Ramos (cell line): ENCODE measurements at regions not wholly inside any gene's neighbourhood (a gene's known extent, or its start where the extent isn't known, plus 50 kb on each side); places are given as distances from the start of the nearest gene placed in this dataset.

Source experiments
- in situ Hi-C: fragments of 300-500 bp; cut with MboI; formaldehyde crosslinking; loops from one replicate; pipeline ENCODE4 v1.14.3; 2022; ENCODE audit warnings: low sequenced_read_pairs; ENCODE audit not compliant: unreplicated experiment

DNA sequence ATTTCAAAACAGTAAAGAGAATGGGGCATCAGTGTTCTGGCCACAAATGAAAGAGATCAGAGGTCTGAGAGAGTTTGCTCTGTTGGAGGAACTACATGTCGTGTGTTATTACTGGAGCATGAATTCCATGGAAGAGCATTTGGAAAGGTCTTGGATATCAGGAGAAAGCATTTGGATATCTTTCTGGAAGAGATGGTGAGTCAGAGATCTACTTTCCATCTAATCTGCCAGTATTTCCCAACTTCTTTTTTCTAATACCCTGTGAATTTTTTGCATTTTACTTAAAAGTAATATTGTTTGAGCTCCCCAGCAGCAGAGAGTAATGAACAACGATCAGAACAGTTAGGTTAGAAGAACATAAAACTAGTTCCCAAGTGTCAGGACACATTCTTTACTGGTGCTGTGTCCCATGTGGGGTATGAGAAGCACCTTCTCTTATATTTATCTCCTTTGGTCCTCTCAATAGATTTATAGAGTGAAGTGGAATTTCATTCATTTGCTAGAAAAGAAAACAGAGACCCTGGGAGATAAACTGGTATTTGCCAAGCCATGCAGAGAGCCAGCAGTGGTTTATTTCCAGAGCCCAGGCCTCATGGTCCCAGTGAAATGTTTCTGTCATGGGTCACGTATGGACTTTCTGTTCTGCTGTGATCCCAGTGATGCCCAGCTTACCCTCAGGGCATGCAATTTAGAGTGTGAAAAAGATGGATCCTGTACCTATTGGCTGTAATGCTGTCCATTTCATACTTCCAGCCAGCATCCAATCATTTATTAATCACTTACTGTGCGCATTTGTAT lies 130.8 kb upstream of the NT5C1B start:
- in situ Hi-C loops, result no loop called here

DNA sequence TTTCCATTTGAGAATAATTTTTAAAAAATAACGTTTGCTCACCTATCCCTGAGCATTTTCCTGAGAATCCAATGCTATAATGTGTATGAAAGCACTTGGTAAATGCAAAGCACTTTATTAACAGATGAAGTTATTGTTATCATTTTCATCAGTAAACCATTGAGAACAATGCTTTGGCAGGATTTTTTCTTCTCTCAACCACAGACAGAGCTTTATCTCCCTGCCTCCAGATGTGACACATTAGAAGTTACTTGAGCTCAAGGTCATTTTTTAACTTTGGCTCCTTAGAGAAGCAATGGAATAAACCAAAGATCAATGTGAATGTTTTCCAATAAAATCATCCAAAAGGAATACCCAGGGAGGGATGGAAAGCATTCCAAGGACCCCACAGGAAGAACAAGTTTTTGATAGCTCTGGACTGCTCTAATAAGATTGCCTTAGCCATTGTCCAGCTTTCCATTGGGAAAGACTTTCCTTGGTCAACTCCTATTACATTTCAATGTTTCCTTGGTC lies 118.9 kb upstream of the NT5C1B start:
- in situ Hi-C loops, result no loop called here

DNA sequence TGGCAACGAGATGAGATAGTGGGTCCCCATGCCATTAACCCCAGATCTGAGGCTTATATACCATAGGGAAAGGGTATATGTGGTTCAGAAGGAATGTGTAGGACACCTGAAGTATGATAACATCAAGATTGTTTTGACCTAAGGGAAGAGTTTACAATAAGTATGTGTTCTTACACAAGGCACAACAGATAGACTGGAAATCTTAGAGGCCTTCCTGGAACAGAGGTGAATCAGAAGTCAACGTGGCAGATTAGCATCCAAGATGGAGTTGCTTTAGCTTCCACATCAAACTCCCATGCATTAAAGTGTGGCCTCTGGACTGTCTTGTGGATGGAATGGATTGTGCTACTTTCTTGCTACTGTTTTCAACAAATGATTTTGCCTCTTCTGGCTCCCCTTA lies 116.6 kb upstream of the NT5C1B start:
- in situ Hi-C loops, result no loop called here

DNA sequence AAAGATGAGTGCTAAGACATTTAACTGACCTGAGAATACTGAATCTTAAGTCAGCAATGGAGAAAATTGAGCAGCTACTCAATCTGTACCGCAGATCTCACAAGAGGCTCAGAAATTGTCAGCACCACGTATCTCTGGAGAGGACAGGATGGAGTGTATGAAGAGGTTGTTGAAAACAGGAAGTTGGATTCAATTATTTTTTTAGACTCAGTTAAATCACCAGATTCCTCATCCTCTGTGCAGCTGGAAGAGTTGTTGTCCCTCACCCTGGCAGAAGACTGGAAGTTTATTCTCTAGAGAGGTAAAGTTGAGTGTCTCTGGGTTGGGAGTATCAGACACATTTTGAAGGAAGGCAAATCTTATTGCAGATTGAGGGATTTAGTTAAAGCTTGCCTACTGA lies 114.9 kb upstream of the NT5C1B start:
- in situ Hi-C loops, result no loop called here

DNA sequence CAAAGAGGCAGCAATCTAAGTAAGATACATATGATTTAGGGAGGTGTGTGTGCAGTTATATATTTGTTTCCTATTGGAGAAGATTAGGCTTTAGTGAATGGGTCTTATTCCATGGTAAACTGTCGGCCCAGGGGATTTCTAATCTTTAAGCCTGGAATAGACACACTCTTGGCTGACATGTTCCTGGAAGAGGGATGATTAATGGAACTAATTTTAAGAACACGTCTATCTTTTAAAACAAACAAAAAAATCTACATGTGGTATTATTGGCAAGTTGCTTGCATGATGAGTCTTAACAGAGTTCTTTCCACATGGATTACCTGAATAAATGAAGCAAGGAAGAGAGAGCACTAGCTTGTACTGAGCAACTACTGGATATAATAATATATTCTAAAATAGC lies 114.2 kb upstream of the NT5C1B start:
- in situ Hi-C loops, result no loop called here

DNA sequence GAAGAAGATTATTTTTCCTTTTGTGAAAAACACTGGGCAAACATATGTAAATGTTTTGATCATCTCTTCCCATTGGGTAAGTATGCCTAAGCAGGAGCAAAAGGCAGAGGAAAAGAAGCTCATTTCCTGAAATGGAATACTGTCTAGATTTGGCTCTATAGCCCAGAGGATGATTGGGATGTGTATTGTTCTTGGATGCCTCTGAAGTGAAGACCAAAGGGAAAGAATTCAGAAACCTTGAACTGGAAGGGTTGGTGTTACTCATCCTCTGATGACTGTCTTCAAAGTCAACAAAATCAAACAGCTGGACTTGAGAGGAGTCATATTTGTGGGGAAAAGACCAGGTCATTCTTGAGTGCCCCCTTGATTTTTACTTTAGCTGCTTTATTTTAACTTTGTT lies 112.6 kb upstream of the NT5C1B start:
- in situ Hi-C loops, result no loop called here

DNA sequence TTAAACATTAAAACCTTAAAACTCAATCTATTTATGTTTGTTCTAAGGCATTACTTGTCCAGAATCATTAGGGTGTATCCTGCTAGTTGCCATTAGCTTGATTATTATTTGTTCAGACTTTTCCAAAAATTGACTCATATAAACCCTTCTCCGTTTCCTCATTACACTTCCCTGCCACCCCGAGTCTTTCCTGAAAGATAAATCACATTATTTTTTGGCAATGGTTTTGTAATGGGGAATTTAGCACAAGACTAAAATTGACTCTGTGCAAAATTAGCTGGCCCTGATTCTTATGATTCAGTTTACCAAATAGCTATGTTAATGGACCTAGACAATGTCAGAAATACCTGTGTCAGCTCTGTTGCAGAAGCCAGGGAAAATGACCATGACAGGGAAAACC lies 112.2 kb upstream of the NT5C1B start:
- in situ Hi-C loops, result no loop called here

DNA sequence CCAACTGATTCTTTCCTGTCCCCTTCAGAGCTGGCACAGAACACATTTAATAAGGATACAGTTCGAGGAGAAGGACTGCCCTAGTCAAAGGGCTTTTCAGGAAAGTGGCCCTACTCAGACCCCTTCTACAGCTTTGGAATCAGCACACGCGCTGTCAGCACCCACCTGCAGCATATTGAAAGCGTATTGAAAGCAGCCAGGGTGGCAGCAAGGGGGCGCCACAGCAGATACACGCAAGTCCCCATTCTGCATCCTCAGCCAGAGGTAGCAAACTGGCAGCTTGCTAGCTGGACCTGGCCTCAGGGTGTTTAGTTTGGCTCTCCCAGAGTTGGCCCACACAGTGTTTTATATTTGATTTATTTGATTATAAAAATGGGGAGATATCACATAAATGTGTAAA lies 101.0 kb upstream of the NT5C1B start:
- in situ Hi-C loops, result no loop called here

DNA sequence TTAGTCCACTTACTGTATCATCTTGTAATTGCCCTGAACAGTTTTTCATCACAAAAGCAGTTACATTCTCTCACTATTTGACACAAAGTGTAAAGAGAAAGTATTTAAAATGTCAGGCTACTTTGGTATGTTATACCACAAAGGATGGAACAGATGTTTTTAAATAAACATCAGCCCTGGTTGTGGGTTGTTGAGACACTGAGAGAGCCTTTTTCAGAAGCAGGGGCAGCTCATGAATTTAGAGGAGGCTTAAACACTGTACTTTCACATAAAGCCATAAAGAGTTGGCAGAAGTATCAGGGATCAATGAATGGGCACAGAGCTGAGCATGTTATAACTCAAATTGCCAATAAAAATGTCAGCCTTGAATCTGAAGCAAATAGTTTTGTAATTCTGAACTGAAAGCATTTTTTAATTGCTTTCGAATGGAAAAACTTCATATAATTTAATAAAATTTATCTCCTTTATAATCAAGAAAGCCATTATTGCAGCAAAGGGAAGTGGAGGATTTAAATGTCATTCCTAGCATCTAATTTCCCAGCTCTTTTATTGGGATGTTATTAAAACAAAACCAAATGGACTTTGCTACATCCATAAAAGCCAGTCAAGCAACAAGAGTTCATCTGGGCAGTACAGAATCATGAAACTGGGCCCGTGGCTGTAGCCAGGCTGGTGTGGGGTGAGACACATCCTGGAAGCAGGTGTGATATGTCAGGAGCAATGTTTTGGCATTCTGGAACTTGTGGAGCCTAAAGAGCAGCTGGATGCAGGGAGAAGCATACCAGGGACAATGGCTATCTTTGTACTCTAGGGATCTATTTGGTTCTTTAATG lies 95.1 kb upstream of the NT5C1B start:
- in situ Hi-C loops, result no loop called here

DNA sequence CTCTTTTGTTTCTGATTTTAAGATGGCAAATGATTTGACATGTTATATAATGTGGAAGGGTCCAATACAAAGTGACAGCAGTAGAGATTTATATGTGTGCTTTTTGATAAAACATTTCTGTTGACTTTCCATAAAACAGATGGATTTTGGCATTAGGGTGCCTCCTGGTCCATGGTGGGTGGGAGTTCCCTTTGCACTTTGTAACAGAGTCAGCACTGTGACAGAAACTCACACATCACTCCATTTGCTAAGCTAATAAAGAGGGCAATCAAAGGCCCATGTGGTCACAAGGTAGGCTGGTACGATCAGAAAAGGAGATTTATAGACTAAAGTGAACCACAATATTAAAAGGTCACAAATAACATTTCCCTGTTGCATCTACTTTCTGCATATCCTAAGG lies 93.3 kb upstream of the NT5C1B start:
- in situ Hi-C loops, result no loop called here

DNA sequence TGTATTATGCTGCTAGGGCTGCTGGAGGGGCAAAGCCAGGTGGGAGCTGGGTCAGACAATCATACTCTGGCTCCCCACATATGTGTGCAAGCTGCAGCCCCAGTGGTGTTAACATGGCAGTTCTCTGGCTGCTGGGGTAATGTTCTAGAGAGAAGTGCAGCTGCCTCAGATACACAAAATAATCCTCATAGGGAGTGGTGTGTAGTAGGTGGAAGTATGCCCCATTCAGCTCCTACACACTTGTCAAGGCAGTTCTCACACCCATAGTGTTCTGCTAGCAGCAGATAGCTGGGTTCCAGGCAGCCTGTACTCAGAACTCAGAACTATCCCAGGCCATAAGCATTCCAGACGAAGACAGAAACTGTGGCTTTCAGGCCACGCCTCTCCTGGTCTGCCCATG lies 87.9 kb upstream of the NT5C1B start:
- in situ Hi-C loops, result no loop called here

DNA sequence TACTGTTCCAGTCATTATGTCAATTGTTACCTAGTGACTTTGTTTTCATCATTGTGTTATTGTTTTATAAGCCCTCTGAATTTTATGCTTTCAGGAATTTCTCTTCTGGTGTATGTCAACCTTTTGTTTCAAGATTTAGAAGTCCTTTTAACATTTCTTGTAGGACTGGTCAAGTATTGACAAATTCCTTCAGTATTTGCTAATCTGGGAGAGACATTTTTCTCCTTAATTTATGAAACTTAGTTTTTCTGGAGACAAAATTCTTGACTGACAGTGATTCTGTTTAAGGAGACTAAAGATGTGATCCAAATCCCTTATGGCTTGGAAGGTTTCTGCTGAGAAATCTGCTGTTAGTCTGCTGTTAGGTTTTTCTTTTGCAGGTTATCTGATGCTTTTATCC lies 84.9 kb upstream of the NT5C1B start:
- in situ Hi-C loops, result no loop called here

DNA sequence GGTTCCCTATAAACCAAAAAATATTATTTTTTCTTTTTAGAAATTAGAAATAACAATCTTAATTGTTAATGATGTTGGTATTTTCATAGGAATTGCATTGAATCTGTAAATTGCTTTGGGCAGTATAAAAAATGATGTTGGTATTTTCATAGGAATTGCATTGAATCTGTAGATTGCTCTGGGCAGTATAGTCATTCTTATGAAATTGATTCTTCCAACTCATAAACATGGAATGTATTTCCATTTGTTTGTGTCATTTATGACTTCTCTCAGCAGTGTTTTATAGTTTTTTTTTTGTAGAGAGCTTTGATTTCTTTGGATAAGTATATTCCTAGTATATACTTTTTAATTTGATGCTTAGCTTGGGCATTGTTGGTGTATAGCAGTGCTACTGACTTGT lies 82.0 kb upstream of the NT5C1B start:
- in situ Hi-C loops, result no loop called here

DNA sequence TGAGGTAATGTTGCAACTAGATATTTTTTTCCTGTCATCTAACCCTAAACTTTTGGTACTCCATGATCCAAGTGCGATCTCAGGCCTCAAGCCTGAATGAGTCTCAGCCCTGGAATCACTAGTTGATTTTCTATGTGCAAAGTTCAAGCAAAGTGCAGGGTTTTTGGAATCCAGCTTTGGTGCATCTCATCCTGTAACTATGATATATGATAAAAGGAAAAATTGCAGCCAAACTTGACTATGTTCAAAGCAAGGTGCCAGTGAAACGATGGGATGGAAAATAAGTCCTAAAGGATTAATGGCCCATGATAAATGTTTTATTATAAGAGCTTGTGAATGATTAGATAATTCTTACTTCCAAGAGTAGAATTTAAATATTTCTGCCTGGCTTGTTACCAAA lies 78.9 kb upstream of the NT5C1B start:
- in situ Hi-C loops, result no loop called here

DNA sequence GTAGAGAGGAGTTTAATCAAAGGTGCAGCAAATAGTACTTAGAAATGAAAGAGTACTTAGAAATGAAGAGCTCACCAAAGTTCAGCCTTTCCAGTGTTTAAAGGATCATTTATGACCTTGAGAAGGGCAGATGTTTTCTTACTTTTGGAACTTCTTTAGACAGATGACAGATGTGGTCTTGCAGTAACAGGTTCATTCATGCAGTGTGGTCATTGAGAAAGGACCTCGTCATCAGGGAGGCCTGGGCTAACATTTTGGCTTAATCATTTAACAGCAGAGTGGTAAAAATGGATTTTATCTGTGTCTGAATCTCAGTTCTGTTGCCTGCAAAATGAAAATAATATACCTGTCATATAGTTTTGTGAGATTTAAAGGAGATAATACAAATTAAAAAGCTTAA lies 75.1 kb upstream of the NT5C1B start:
- in situ Hi-C loops, result no loop called here

DNA sequence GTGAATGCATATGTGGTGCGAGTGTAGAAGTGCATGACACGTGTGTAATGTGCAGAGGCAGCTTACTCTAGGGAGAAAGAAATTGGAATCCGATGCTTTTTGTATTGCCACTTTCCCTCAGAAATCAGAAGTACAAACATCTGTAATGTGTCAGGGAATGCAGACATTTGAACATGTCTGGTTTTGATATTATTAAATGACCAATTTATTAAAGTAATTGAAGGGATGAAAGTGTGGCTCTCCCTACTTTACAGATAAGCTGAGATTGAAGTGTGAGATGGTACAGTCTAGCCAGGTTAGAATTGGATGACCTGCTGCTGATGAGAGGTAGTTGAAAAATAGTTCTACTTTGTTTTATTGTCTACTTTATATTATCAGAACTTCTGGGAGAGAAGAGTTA lies 74.5 kb upstream of the NT5C1B start:
- in situ Hi-C loops, result no loop called here

DNA sequence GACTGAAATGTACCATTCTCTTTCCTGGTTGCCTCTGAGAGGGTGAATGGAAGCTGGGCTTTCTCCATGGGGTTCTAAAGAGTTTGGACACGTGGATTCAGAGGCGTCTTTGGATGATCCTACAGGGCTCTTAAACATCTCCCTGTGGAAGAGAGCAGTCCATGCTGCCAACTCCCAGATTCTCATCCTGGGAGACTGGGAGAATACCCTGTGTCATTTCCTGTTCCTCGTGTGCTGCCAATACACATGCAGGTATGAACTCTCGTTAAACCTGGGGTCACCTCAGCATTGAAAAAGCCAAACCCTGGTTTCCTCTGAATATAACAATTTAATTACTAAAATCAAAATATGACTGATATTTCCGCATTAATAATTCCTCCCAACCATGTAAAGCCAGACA lies 73.3 kb upstream of the NT5C1B start:
- in situ Hi-C loops, result no loop called here

DNA sequence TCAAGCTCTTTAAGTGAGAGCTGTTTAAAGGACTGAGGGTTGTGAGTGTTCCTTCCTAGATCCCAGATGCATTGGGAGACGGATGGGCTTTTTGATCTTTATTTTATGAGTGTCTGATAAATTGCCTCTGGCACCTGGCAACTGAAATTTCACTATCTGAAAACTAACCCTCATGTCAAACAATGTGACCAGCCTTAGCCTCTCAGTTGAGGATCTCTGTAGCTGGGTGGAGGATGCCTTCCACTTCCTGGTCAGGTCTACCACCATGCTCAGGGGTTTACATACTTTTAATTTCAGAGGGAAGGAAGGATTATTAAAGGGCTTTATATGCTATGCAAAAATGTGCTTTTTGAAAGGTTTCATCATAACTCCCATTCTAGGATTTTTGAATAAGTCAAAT lies 70.5 kb upstream of the NT5C1B start:
- in situ Hi-C loops, result no loop called here

DNA sequence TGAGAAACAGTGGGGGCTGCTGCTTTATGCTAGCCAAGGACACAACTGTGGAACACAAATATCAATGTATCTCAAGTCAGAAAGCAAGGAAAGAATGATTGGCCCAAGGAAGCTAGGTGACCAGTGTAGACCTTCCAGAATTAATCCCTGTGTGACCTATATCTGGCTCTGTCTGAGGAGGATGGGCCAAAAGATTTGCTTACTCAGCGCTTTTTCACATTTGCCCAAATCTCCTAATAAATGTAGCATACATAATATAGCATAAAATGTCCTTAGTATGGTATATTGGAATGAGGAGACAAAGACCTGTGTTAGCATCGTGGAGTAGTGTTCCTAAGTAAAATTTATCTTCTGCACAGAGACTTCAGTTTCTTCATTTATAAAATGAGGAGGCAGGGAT lies 66.7 kb upstream of the NT5C1B start:
- in situ Hi-C loops, result no loop called here

DNA sequence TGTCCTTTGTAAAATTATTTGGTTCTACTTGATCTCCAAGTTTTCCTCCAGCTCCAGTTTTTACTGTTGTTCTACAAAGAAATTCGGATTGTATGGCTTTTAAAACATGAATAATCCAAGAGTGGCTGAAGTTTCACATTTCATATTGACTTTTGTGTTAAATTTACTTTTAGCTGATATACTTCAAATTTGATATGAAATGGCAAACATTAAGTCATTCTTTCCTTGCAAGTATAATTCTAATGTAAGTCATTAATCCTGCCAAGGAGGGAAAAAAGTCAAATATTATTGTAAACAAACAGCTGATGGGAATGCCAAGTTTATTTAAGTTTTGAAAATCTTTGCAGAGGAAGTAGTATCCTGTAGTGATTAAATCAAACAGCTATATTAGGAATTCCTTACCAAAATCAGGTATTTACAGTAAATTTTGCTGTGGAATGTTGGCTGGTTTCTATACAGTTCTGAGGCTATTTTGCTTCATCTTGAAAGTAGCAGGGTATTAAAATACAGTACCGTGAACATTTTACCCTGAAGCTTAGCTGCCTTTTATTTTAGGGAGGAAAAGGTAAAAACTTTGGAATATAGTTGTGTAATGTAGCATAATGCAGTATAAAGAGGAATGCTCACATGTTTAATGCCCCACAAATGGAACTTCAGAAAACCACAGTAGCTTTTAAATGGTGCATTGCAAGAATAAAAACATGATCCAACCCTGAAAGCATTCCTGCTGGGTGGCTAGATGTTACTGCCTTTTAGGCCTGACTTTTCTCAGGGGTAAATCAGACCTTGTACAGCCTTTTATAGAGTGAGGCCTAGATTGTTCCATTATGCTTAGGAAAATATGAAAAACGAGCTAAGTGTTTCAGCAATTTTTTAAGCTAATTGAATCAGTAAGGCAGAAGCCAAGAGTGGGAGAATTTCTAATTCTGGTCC lies 62.7 kb upstream of the NT5C1B start:
- in situ Hi-C loops, result no loop called here

DNA sequence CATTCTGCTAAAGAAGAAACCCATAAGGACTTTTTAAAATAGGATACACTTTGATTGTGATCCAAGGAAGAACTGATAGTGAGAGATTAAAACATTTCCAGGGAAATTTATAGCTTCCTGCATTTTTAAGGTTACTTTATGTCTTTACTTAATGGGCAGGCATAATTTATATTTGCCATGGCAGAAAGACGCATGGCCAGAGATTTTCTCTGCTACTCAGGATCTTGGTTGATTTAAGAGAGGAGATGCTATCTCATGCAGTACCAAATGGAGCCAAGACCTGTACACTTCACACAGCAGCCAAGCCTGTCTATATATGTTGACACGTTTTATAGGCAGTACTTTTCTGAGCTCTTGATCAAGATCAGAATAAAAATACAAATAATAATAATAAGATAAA lies 60.9 kb upstream of the NT5C1B start:
- in situ Hi-C loops, result no loop called here
